Gastrocnemius medialis (tissue), 4 donors: ENCODE measurements at regions not wholly inside any gene's neighbourhood (a gene's known extent, or its start where the extent isn't known, plus 50 kb on each side); places are given as distances from the start of the nearest gene placed in this dataset.

Experiments used
- CTCF ChIP-seq, 5 experiments: fragments of 450-650 bp in 3 of 5; fragments of 200-600 bp in 2 of 5; sonication (generic) in 2 of 5; IDR thresholded peaks in 4 of 5; conservative IDR thresholded peaks in 1 of 5; 1 replicate in 4 of 5; 2 replicates in 1 of 5; pipeline ENCODE4 v1.5.1; 2016 to 2019; ENCODE audit warnings: antibody characterized with exemption in 5 of 5, mild to moderate bottlenecking in 3 of 5, moderate library complexity in 3 of 5
- POLR2A ChIP-seq, 2 donors: fragments of 450-650 bp; IDR thresholded peaks; one replicate each; pipeline ENCODE4 v1.6.1; 2017; ENCODE audit warnings: antibody characterized with exemption in 2 of 2, mild to moderate bottlenecking in 2 of 2, moderate library complexity in 2 of 2

DNA sequence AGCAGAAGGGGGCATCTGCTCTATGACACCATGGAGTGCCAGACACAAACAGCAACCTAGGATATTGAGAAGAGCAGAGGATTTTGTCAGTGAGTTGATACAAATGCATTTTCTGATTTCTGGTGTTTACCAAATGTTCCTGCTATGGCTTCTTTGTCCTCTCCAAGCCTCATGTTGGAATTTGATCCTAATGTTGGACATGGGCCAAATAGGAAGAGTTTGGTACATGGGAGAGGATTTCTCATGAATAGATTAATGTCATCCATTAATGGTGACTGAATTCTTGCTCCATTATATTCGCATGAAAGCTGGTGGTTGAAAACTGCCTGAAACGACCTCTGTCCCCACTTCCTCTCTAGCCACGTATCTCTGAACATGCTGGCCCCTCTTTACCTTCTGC is 1002.2 kb upstream of the FLRT2 start:
- TF ChIP-seq CTCF (IDR thresholded peaks at IDR 0.05 in 4 of 5, conservative IDR thresholded peaks at IDR 0.05 in 1 of 5) (no peak), POLR2A (IDR thresholded peaks at IDR 0.05) (no peak)
